Activated T-helper 1 cell treated with anti-CD3 and anti-CD28 coated beads, Interleukin-2, amount 50 U/mL, for 16 hours (primary cell): ENCODE measurements at regions not wholly inside any gene's neighbourhood (a gene's known extent, or its start where the extent isn't known, plus 50 kb on each side); places are given as distances from the start of the nearest gene placed in this dataset.
"Not testable (repeated sequence)": the region's sequence is repeated elsewhere in the genome, so short reads cannot be mapped to it uniquely, and the experiment has no call there.

Experiments
- DNase-seq, 2 donors: peaks; one replicate each; pipeline ENCODE4 v3.0.0-alpha.2; 2020; ENCODE audit warnings: low read depth in 1 of 2, low spot score in 1 of 2

GRCh38 chr6:99668036-99668705, 61.5 kb downstream of the PRDM13 start:
- DNase-seq, result no peak

- DNase-seq, result no peak
Measured at GRCh38 chr6:99689916-99690685, 83.5 kb downstream of the PRDM13 start.

- DNase-seq, result not testable (repeated sequence)
Measured at GRCh38 chr6:99702287-99702686, 95.7 kb downstream of the PRDM13 start.

GRCh38 chr6:99709062-99709461, 102.4 kb downstream of the PRDM13 start:
- no peak for DNase-seq

GRCh38 chr6:99711302-99711701, 104.7 kb downstream of the PRDM13 start:
- DNase-seq, result no peak

- no peak for DNase-seq
Measured at GRCh38 chr6:99711925-99712324, 105.3 kb downstream of the PRDM13 start.

- no peak for DNase-seq
Measured at GRCh38 chr6:99712519-99712918, 105.9 kb downstream of the PRDM13 start.

- DNase-seq, result not testable (repeated sequence)
Measured at GRCh38 chr6:99722043-99722442, 115.4 kb downstream of the PRDM13 start.

GRCh38 chr6:99730237-99730636, 123.6 kb downstream of the PRDM13 start:
- DNase-seq, result not testable (repeated sequence)

- no peak for DNase-seq
Measured at GRCh38 chr6:99736302-99736701, 129.7 kb downstream of the PRDM13 start.

GRCh38 chr6:99739526-99739925, 132.9 kb downstream of the PRDM13 start:
- DNase-seq, result no peak

- no peak for DNase-seq
Measured at GRCh38 chr6:99741092-99741491, 134.5 kb downstream of the PRDM13 start.

- no peak for DNase-seq
Measured at GRCh38 chr6:99743647-99744046, 137.0 kb downstream of the PRDM13 start.

GRCh38 chr6:99745651-99746050, 139.0 kb downstream of the PRDM13 start:
- DNase-seq, result no peak

GRCh38 chr6:99746261-99746895, 139.7 kb downstream of the PRDM13 start:
- peak in 1 of 2 donors; percentile 24 for DNase-seq

GRCh38 chr6:99761711-99762110, 155.1 kb downstream of the PRDM13 start:
- no peak for DNase-seq

- no peak for DNase-seq
Measured at GRCh38 chr6:99768166-99768565, 161.5 kb downstream of the PRDM13 start.

- DNase-seq, result no peak
Measured at GRCh38 chr6:99779631-99780555, 173.3 kb downstream of the PRDM13 start.

GRCh38 chr6:99780556-99780885, 173.9 kb downstream of the PRDM13 start:
- no peak for DNase-seq

- DNase-seq, result no peak
Measured at GRCh38 chr6:99789767-99790166, 183.1 kb downstream of the PRDM13 start.

GRCh38 chr6:99790679-99791078, 184.0 kb downstream of the PRDM13 start:
- DNase-seq, result no peak
